ENCODE measurements at regions not wholly inside any gene's neighbourhood (a gene's known extent, or its start where the extent isn't known, plus 50 kb on each side); places are given as distances from the start of the nearest gene placed in this dataset.

GRCh38 chr11:30153008-30153407 lies 77.8 kb upstream of the FSHB start:
- DNase-seq (ENCODE audit: low read depth), result no peak
- H3K4me3 ChIP-seq (ENCODE audit: low read length), result no peak overlapping the region
- no peak for TF ChIP-seq CTCF (conservative IDR thresholded peaks at IDR 0.05; ENCODE audit: low read depth, low read length)

GRCh38 chr11:30155428-30155827 lies 75.4 kb upstream of the FSHB start:
- H3K4me3 ChIP-seq (ENCODE audit: low read length), result no peak overlapping the region
- no peak for DNase-seq (ENCODE audit: low read depth)
- TF ChIP-seq CTCF (conservative IDR thresholded peaks at IDR 0.05; ENCODE audit: low read depth, low read length), result no peak

- no peak for TF ChIP-seq CTCF (conservative IDR thresholded peaks at IDR 0.05; ENCODE audit: low read depth, low read length)
- no peak for DNase-seq (ENCODE audit: low read depth)
- H3K4me3 ChIP-seq (ENCODE audit: low read length), result no peak overlapping the region
These were observed 71.3 kb upstream of the FSHB start for GRCh38 chr11:30159546-30159945.

- no peak overlapping the region for H3K4me3 ChIP-seq (ENCODE audit: low read length)
- TF ChIP-seq CTCF (conservative IDR thresholded peaks at IDR 0.05; ENCODE audit: low read depth, low read length), result no peak
- no peak for DNase-seq (ENCODE audit: low read depth)
These were observed 65.2 kb upstream of the FSHB start for GRCh38 chr11:30165652-30166051.

- H3K4me3 ChIP-seq (ENCODE audit: low read length), result no peak overlapping the region
- TF ChIP-seq CTCF (conservative IDR thresholded peaks at IDR 0.05; ENCODE audit: low read depth, low read length), result no peak
- no peak for DNase-seq (ENCODE audit: low read depth)
These were observed 59.2 kb upstream of the FSHB start for GRCh38 chr11:30171661-30172060.

- no peak for TF ChIP-seq CTCF (conservative IDR thresholded peaks at IDR 0.05; ENCODE audit: low read depth, low read length)
- no peak for DNase-seq (ENCODE audit: low read depth)
- H3K4me3 ChIP-seq (ENCODE audit: low read length), result no peak overlapping the region
These were observed 58.7 kb upstream of the FSHB start for GRCh38 chr11:30172158-30172557.

- peak; percentile 62 for DNase-seq (ENCODE audit: low read depth)
- TF ChIP-seq CTCF (conservative IDR thresholded peaks at IDR 0.05; ENCODE audit: low read depth, low read length), result no peak
- H3K4me3 ChIP-seq (ENCODE audit: low read length), result no peak overlapping the region
These were observed 57.9 kb upstream of the FSHB start for GRCh38 chr11:30172883-30173311.
